ENCODE measurements at regions not wholly inside any gene's neighbourhood (a gene's known extent, or its start where the extent isn't known, plus 50 kb on each side); places are given as distances from the start of the nearest gene placed in this dataset.

DNA sequence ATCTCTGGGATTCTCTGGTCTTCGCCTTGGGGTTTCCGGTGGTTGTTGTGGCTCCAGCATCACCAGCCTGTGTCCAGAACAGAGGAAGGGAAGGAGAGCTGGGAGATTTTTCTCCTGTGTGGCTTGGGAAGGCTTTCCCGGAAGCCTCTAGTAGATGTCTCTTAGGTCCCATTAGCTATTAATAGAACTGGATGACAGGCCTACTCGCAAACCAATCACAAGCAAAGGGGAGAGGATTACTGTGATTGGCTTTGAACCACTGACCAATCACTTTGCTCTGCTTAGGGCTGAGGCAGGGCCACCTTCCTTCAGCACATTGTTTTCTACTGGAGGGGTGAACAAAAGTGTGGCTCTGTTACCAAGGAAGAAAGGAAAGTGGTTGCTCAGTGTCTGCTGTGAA lies 203.4 kb upstream of the SULF2 start:
- TF ChIP-seq, protein P1, sequence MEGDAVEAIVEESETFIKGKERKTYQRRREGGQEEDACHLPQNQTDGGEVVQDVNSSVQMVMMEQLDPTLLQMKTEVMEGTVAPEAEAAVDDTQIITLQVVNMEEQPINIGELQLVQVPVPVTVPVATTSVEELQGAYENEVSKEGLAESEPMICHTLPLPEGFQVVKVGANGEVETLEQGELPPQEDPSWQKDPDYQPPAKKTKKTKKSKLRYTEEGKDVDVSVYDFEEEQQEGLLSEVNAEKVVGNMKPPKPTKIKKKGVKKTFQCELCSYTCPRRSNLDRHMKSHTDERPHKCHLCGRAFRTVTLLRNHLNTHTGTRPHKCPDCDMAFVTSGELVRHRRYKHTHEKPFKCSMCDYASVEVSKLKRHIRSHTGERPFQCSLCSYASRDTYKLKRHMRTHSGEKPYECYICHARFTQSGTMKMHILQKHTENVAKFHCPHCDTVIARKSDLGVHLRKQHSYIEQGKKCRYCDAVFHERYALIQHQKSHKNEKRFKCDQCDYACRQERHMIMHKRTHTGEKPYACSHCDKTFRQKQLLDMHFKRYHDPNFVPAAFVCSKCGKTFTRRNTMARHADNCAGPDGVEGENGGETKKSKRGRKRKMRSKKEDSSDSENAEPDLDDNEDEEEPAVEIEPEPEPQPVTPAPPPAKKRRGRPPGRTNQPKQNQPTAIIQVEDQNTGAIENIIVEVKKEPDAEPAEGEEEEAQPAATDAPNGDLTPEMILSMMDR (IDR thresholded peaks at IDR 0.05) = no peak
- no peak for TF ChIP-seq POLR2A (IDR thresholded peaks at IDR 0.05)

Data from right lobe of liver (tissue), 4 donors.